SK-N-SH treated with all-trans-retinoic acid at 6 μM for 48 hours (cell line): ENCODE measurements at regions not wholly inside any gene's neighbourhood (a gene's known extent, or its start where the extent isn't known, plus 50 kb on each side); places are given as distances from the start of the nearest gene placed in this dataset.

ENCODE experiments used
- ARNTL ChIP-seq: fragments of 450-650 bp; formaldehyde crosslinking; IDR thresholded peaks from 2 replicates; pipeline ENCODE4 v1.5.0; 2020; ENCODE audit warnings: low read depth, mild to moderate bottlenecking, moderate library complexity, borderline replicate concordance
- BACH2 ChIP-seq: fragments of 250-450 bp; sonication (Bioruptor Pico); IDR thresholded peaks from 2 replicates; pipeline ENCODE4 v1.9.0; 2021; ENCODE audit warnings: mild to moderate bottlenecking, borderline replicate concordance
- CREB5 ChIP-seq: fragments of 250-450 bp; sonication (Bioruptor Pico); IDR thresholded peaks from 2 replicates; pipeline ENCODE4 v1.5.1; 2020; ENCODE audit warnings: low read depth, mild to moderate bottlenecking, moderate library complexity
- CSDC2 ChIP-seq: fragments of 250-450 bp; sonication (Bioruptor Pico); IDR thresholded peaks from 2 replicates; pipeline ENCODE4 v1.5.0; 2020; ENCODE audit warnings: mild to moderate bottlenecking, moderate library complexity
- CSRNP3 ChIP-seq: fragments of 250-450 bp; sonication (Bioruptor Pico); IDR thresholded peaks from 2 replicates; pipeline ENCODE4 v1.5.1; 2021; ENCODE audit warnings: mild to moderate bottlenecking, moderate library complexity
- OSR1 ChIP-seq: fragments of 250-450 bp; sonication (Bioruptor Pico); IDR thresholded peaks from 2 replicates; pipeline ENCODE4 v1.8.0; 2022; ENCODE audit warnings: moderate library complexity, mild to moderate bottlenecking, inconsistent platforms
- PATZ1 ChIP-seq: fragments of 250-450 bp; sonication (Bioruptor Pico); IDR thresholded peaks from 2 replicates; pipeline ENCODE4 v1.8.0; 2020; ENCODE audit warnings: mild to moderate bottlenecking, moderate library complexity, borderline replicate concordance
- POU6F1 ChIP-seq: fragments of 250-450 bp; sonication (Bioruptor Pico); IDR thresholded peaks from 2 replicates; pipeline ENCODE4 v1.8.0; 2021; ENCODE audit warnings: low read depth, mild to moderate bottlenecking, moderate library complexity, borderline replicate concordance
- PPARA ChIP-seq: fragments of 250-450 bp; sonication (Bioruptor Pico); IDR thresholded peaks from 2 replicates; pipeline ENCODE4 v1.5.0; 2020; ENCODE audit warnings: mild to moderate bottlenecking, borderline replicate concordance
- TOX ChIP-seq: fragments of 250-450 bp; sonication (Bioruptor Pico); IDR thresholded peaks from 2 replicates; pipeline ENCODE4 v1.8.0; 2021; ENCODE audit warnings: mild to moderate bottlenecking, moderate library complexity, borderline replicate concordance
- TSHZ2 ChIP-seq: fragments of 250-450 bp; sonication (Bioruptor Pico); IDR thresholded peaks from 2 replicates; pipeline ENCODE4 v1.5.0; 2020; ENCODE audit warnings: mild to moderate bottlenecking, moderate library complexity
- ZC3H10 ChIP-seq: fragments of 250-450 bp; sonication (Bioruptor Pico); IDR thresholded peaks from 2 replicates; pipeline ENCODE4 v1.5.1; 2021; ENCODE audit warnings: mild to moderate bottlenecking, moderate library complexity

GRCh38 chr7:52053525-52053924 is 736.9 kb upstream of the COBL start:
- TF ChIP-seq TOX (CRISPR knock-in tag): no peak
- TF ChIP-seq OSR1: no peak
- no peak for TF ChIP-seq CSDC2 (CRISPR knock-in tag)
- no peak for TF ChIP-seq ARNTL (CRISPR knock-in tag)
- no peak for TF ChIP-seq ZC3H10 (CRISPR knock-in tag)
- TF ChIP-seq PPARA (CRISPR knock-in tag): no peak
- no peak for TF ChIP-seq CREB5 (CRISPR knock-in tag)
- no peak for TF ChIP-seq CSRNP3 (CRISPR knock-in tag)
- no peak for TF ChIP-seq BACH2 (CRISPR knock-in tag)
- no peak for TF ChIP-seq POU6F1
- no peak for TF ChIP-seq TSHZ2 (CRISPR knock-in tag)
- no peak for TF ChIP-seq PATZ1 (CRISPR knock-in tag)
